ENCODE measurements at regions not wholly inside any gene's neighbourhood (a gene's known extent, or its start where the extent isn't known, plus 50 kb on each side); places are given as distances from the start of the nearest gene placed in this dataset.

DNA sequence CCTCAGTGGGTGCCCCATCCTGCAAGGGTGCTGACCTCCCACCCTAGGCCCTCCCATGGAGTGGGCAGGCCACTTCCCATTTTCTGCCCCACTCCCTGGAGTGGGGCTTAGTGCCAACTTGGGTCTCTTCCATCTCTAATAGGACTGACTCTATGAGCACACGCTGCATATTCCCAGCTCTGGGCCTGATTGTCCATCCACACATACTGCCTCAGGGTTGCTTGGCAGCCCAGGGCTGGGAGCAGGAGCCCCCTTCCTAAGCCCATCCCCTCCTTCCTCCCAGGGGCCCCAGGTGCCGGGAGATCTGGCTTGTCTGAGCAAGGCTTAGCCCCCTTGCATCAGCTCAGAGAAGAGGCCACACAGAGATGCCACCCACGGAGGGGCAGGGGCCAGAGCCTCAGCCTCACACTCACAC lies 55.1 kb downstream of the PJA1 start:
- DNase-seq: no peak

DNA sequence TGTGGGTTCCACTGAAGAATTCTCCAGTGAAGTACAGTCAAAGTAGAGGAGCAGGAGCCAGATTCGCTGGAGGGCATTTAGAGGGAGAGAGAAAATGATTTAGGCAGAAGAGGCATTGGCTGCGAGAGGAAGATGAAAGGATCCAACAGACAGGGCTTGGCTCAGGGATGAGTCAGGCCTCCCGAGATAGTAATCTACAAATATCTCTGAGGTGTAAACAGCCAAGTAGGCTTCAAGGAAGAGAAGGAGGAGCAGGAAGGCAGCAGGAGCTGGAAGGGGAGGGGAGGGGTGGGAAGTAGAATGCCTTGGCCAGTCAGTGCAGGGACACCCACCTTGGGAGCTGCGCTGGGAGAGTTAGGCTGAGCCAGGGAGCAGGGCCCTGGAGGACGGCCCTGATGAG lies 55.5 kb downstream of the PJA1 start:
- no peak for DNase-seq

DNA sequence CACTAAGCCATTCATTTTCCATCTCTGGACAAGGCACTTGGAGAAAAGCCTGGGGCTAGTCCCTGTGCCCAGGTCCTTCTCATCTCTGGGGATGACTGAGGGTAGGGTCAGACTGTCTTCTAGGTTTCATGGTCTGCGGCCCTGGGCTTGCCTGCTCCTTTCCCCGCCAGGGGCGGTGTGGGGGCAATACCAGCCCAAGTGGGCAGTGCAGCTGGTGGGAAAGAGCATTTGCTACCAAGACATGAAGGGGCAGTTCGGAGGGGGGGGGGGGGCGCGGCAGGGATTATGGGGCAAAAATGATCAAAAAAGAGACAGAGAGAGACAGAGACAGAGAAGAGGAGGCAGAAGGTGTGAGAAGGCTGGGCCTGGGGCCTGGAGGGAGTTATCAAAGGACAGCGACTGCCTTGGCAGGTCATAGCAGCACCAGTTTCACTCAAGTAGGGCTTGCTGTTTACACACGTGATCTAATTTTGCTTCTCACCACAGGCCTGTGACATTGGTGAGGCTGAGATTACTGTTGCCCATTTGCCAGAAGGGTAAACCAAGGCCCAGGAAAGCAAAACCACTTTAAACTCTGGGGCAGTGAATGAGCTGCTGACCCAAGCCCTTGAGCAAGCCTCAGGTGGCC lies 56.1 kb downstream of the PJA1 start:
- DNase-seq: no peak

DNA sequence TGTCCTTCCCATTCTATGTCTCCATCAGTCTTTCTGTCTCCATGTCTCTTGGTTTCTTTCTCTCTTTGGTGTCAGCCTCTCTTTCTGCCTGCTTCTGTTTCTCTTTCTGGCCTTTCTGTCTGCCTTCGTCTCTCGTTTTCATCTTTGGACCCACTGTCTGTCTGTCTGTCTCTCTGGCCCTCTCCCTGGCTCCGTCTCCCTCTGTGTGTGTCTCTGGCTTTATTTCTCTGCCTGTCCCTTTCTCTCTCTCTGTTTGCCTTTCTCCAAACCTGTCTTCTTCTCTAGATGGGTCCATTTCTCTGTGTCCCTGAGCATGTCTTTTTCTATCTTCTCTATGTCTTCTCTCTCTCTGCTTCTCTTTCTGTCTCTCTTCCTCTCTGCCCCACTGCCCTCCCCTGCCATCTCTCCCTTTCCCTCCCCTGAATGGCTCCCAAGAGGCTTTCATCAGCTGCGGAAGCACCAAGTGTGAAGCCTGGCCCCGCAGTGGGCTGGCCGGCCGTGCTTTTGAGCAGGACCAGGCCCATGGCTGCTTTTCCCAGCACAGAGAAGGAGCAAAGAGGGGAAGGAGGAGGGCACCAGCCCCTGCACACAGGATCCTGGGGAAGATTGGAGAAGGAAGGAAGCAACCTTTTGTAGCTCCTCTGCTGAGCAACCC lies 57.4 kb downstream of the PJA1 start:
- no peak for DNase-seq

DNA sequence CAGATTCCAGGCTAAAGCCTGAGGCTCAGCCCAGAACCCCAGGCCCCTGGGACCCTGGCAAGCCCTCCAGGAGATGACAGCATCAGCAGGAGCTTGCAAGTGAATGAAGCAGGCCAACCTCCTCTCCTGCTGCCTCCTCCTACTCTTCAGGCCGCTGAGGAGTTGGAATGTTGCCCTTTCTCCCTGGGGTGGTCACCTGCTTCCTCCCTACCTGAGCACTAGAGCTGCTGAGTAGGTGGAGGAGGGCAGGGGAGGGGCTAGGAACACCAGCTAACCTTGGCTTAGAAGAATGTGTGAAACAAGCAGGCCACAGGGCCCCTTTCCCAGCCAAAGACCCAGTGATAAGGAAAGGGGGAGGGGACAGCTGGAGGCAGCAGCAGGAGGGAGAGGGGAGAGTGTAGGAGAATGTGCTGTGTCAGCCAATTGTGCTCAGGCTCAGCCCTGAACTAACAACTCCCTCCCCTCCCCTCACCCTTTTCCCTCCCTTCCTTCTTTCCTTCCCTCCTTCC lies 58.0 kb downstream of the PJA1 start:
- DNase-seq: no peak

DNA sequence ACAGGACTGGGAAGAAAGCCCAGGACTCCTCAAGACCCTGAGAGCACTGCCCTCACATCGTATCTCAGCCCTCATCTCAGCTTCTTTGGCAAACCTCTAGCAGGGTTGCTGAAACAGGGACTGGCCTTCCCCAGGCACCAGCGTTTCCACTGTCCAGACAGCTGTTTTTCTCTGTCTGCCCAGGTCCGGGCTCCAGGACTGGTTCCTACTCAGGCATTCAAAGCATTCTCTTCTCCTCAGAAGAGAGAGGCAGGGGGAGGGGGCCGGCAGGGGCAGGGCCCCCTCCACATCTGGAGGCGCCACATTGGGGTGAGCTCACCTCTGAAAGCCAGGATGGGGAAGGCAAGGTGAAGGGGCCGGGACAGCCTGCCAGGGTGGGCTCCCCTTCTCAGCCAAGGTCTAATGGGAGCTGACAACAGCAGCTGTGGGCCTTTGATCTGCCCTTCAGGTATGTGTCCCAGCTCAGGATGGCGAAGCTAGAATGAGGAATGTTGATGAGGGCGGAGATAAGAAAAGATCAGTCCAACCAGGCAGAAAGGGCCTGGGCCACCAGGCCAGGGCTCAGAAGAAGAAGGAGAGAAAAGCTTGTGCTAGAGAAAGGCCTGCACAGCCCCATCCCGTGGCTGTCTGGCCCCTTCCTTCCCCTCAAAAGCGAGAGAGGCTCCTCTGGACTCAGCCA lies 60.4 kb downstream of the PJA1 start:
- DNase-seq: no peak

DNA sequence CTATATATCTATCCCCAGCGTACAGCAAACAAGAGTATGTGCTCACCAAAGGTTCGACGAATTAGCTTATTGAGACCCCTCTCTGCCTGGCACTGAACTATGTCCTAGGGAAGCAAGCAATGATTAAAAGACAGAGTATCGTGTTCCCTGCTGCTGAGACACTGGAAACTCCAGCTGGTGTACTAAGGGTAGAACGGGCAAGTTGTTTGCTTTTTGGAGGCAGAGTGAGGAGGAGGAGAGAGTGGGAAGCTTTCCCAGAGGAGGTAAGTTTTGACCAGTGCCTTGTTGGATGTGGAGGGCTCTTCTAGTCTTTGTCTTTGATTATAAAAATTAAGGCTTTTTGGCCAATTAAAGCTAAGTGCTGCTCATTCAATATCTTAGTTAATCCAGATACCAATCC lies 61.7 kb downstream of the PJA1 start:
- no peak for DNase-seq

DNA sequence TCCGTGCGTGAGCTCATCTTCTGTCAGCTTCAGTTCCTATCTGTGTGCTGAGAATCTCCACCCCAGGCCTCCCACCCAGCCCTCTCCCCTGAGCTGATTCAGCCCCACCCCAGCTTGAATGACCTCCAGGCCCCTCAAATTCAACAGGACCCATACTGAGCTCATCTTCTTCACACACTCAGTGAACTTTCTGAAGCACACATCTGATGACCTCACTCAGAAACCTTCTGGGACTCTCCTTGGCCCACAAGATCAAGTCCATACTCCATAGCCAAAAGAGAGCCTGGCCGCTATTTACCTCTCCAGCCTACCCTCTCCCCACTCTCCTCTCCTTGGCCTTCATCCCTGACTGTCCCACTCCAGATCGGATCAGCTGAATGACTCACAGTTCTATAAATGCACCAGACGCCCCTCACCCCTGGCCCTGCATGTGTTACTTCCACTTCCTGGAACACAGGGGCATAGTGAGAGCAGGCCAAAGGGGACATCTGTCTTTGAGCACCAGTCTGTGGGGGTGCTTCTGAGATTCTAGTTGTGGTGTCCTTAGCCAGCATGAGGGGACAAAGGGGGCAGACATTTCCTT lies 62.5 kb downstream of the PJA1 start:
- DNase-seq: no peak

DNA sequence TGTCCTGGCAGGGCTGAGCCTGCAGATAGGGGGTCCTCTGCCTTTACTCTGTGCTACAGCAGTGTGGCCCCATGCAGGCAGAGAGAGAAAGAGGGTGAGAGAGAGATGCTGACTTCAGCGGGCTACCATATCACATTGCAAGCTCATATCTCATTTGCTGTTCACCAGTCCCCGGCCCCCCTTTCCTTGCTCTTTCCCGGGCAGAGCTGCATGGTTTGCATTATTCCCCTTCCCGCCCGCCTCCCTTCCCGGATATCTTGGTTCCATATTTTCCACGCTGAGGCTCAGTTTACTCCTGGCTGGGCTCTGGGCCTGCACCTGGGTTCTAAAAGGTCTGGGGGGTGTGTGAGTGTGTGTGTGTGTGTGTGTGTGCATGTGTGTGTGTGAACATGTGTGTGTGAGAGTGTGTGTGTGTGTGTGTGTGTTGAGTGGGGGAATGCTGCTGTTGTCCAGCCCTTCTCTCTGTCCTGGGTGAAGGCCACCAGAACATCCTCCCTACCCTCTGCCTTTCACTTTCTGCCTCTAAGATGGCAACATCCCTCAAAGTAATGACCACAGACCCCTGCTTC lies 63.5 kb downstream of the PJA1 start:
- DNase-seq: no peak

DNA sequence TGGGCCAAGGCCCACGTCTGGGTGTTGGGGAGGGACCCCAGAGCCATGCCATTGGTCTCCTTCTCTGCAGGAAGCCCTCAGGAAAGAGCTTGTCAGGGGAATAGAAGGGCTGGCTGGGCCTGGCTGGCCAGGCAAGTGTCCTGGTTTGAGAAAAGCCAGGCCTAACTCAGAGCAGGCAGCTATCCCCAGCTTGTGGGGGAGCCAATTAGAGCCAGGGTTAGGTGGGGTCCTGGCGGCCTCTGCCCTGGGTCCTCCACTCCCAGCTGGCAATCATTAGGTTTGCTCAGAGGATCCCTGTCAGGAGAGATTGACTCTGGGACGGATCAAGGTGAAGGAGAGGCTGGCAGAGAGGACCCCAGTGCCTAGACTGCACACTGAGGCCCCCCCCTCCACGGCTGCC lies 64.8 kb downstream of the PJA1 start:
- DNase-seq: no peak

DNA sequence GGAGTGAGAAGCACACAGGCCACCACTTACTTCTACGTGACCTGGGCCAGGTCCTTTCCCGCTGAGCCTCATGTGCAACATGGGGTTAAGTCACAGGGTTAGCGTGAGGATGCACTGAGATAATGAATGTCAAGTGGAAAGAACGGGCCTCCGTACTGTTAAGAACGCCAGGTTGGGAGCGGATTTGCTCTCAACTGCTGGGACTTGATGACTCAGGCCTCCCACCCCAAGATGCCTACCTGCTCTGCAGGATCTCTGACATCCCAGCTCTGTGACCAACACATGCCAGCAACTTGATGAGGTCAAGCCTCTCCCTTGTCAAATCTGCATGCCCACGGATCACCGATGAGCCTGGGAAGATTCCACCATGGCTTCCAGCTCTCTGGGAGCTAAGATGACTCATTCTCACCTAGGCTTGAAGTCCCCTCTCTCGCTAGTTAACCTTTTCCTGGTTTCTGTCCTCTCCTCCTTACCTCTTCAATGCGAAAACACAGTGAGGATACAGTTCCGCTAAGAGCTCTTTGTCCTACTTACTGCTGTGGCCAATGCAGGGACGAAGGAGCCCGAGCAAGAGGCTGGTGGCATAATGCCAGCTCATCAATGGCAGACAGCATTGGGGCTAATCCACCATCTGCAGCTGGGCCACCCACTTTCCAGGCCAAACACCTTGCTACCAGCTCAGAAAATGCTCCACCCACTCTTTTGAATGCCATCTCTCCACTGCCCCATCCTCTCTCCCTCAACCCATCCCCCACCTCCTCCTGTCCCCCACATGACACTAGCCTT lies 67.6 kb downstream of the PJA1 start:
- DNase-seq: no peak

DNA sequence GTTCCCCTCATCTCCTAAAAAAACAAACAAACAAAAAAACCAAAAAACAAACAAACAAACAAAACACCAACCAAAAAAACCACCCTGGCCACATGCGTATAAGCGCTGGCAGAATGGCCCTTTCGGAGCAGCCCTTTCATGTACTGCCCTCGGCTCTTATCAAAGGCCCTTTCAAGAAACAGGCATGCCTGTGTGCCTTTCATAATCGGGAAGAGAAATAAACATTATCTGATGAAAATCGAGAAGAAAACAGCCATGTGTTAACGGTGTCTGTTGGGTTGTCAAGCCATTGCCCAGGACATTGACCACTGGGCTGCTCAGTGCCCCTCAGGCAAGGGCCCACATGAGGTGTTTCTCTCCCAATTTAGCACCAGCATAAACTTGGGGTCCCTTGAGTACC lies 68.3 kb downstream of the PJA1 start:
- DNase-seq: no peak

DNA sequence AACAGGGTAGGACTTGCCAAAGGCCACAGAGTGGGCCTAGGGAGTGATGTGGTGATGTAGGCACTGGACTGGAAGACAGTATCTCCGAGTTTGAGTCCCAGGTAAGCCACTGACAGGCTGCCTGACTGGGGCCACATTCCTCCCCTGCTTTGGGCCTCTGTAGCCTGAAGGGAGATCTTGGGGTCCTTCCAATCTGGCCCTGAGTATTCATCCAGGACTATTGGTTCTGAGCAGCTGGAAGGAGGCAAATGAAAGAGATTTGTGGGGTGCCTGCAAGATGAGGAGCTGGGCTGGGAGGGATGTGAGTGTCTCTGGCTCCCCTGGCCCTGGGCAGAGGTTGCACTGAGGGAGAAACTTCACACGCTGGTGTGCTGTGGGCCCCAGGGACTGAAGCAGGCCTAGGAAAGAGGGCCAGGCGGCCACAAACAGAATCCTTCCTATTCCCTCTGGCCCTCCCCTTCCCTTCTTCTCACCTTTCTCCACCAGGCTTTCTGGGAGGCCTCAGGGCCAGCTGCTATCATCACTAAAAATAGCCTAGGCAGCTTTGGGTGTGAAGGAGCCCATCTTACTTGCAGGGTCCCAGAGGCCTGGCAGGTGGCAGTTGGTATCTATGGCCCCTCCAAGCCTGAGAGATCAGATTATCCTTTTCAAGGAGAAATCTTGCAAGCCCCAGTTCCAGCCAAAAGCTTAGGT lies 70.1 kb downstream of the PJA1 start:
- no peak for DNase-seq

DNA sequence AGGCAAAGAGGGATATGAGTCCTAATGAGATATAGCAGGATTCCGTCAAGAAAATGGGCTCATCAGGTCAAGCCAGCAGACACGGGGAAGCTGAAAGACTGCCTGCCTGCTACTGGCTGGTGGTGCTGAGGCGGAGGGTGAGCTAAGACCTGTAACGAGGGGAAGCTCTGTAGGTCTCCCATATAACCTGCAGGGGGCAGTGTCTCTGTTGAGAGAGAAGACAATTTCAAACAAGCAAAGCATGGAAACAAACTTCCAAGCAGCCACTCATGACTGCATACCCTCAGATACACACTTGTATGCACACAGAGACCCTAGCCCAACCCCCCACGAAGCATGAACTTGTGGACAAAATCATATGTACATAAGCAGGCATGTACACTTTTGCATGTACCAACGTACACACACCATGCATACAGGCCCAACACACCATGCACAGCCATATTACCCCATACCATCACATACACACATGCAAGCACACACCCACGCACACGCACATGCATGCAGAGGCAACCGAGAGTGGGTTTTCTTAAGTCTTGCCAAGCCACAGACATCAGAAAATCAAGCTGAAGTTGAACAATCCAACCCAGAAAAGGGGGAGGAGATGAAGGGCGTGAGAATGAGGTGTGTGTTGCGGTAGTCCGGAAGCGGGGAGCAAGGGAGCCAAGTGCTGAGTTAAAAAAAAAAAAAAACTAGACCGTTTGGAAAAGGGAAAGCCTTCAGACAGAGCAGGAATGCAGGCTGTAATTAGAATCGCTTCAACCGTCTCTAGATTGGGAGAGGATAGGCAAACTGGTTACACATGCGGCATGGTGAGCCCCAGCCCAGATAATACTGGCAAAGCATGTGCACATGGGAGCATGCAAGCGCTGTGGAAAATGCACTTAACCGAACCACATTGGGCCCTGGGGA lies 71.0 kb downstream of the PJA1 start:
- DNase-seq: peak; percentile 37 to 49

DNA sequence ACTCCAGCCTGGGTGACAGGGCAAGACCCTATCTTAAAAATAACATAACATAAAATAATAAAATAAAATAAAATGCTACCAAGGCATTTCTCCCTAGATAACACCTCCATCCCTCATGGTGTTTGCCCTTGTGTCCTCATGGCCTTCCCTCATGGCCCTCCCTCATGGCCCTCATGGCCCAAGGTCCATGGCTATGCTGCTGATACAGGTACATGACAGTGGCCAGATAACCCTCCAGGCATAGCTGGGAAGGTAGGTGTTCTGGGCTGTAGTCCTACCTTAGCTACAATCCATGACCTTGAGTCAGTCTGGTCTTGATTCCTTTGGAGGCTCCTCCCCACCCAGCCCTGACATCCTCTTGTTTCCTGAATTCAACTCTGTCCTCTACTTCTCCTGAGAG lies 75.2 kb downstream of the PJA1 start:
- DNase-seq: no peak

DNA sequence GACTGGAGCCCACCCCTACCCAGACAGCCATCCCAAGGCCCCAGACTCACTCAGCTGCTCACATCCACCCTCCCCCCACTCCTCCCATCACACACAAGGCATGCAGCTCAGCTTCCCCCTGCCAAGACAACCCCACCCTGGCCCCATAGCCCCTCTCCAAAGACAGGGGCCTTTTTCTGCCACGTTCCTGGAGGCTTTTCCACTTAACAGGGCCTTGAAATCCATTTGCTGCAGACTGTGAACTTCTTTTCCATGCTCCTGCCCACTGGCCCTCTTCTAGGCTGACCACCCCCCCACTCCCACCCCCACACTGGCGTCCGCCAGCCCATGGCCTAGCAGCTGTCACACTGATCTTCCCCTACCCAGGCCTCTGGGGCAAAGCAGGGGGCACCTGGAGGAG lies 76.0 kb downstream of the PJA1 start:
- DNase-seq: no peak

DNA sequence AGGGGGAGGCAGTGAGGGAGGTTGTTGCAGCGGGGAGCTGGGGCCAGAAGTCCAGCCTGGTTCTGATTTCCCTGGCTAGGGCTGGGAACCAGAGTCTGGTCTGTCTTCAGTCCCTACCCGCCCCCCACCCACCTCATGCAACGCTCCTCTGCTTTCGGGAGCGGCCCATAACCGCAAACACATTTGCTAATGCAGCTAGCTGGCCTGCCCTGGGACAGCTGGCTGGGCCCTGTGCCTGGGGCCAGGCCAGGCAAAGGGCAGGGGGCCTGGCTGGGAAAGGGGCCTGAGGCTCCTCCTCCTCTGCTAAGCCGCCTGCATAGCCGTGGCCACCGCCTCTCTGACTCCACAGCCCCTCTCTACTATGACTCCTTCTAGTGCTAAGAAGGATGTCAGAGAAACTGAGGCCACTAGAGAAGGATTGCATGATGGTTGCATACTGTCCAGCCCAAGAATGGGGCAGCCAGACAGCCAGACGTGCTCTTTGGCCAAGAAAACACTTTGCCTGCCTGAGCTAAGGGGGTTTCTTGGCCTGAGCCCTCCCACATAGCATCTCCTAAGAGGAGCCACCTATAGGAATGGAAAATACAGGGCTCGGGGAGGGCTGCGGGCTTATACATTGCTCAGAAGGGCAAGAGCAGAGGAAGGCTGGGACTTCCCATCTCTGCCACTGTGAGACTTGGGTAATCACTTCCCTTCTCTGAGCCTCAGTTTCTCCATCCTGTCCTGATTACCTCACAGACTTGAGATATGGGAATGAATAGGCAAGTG lies 76.9 kb downstream of the PJA1 start:
- DNase-seq: no peak

DNA sequence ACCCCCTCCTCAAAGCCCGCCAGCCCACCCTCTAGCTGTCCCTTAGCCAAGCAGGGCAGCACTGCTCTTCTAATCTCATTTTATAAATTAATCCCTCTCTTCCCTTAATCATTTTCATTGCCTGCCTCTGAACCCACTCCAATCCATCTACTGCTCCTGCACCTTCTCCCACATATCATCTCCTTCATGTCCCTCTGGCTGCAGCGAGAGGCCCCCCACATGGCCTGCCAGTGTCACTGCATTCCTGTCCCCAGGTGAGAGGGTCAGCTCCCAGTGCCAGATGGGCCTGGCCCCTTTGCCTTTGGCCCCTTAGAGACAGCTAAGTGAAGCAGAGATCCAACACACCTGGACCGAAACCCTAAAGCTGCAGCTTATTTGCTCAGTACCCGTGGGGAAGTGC lies 79.4 kb downstream of the PJA1 start:
- no peak for DNase-seq

DNA sequence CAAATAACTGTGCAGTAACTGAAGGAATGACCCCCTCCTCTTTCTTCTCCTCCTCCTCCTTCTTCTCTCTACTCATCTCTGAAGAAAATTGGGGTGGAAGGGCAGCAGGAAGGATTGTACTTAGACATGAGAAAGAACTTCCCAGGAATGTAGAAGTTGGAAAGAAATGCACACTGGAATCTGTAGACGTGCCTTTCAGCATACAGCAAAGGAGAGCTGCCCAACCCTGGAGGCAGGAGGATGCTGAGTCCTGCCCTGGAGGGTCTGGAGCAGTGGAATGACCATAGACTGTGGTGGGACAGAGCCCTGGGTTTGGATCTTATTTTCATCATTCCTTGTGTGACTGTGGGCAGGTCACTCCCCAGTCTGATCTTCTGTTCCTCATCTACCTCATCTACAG lies 80.1 kb downstream of the PJA1 start:
- no peak for DNase-seq

DNA sequence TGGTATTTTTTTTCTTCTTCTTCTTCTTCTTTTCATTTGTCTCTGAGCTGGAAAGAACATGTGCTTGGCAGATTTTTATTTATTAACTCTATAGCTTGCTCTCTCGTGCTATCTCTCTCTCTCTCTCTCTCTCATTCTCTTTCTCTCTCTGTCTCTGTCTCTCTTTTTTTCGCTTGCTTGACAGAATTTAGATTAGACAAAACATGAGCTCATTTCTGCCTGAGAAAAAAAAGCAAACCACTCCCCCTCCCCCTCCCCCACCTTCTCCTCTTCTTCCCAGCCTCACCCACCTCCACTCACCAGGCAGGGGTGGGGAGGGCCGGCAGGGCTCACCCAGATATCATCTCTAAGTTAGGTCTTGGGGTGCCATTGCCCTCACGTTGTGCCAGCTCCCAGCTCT lies 81.5 kb downstream of the PJA1 start:
- DNase-seq: no peak

Measured in activated T-cell treated with anti-CD3 and anti-CD28 coated beads, Interleukin-2, amount 50 U/mL, for 48 hours (primary cell).